Esophagus muscularis mucosa (tissue), 4 donors: ENCODE measurements at regions not wholly inside any gene's neighbourhood (a gene's known extent, or its start where the extent isn't known, plus 50 kb on each side); places are given as distances from the start of the nearest gene placed in this dataset.
"Not testable (repeated sequence)": the region's sequence is repeated elsewhere in the genome, so short reads cannot be mapped to it uniquely, and the experiment has no call there.

Experiments used
- EP300 ChIP-seq: sonication (generic); formaldehyde crosslinking; IDR thresholded peaks from one replicate; pipeline ENCODE4 v1.6.1; 2017; ENCODE audit warnings: antibody characterized with exemption
- POLR2A ChIP-seq: fragments of 450-650 bp; IDR thresholded peaks from one replicate; pipeline ENCODE4 v1.6.1; 2017; ENCODE audit warnings: antibody characterized with exemption, moderate library complexity, mild to moderate bottlenecking, low read depth
- POLR2AphosphoS5 ChIP-seq, 2 donors: sonication (generic); formaldehyde crosslinking; IDR thresholded peaks; one replicate each; pipeline ENCODE4 v1.6.1; 2017; ENCODE audit warnings: antibody characterized with exemption in 2 of 2
- TF ChIP-seq, protein P1 (sequence below), 3 experiments: fragments of 200-600 bp in 2 of 3; fragments of 450-650 bp in 1 of 3; sonication (generic) in 2 of 3; IDR thresholded peaks; one replicate each; pipeline ENCODE4 v1.5.1; 2017 to 2019; ENCODE audit warnings: antibody characterized with exemption in 3 of 3, mild to moderate bottlenecking in 2 of 3, moderate library complexity in 1 of 3

GRCh38 chr6:28626386-28626785, 100.7 kb downstream of the GPX5 start:
- not testable (repeated sequence) for TF ChIP-seq POLR2A; EP300; POLR2AphosphoS5 (IDR thresholded peaks at IDR 0.05)
- TF ChIP-seq, protein P1, sequence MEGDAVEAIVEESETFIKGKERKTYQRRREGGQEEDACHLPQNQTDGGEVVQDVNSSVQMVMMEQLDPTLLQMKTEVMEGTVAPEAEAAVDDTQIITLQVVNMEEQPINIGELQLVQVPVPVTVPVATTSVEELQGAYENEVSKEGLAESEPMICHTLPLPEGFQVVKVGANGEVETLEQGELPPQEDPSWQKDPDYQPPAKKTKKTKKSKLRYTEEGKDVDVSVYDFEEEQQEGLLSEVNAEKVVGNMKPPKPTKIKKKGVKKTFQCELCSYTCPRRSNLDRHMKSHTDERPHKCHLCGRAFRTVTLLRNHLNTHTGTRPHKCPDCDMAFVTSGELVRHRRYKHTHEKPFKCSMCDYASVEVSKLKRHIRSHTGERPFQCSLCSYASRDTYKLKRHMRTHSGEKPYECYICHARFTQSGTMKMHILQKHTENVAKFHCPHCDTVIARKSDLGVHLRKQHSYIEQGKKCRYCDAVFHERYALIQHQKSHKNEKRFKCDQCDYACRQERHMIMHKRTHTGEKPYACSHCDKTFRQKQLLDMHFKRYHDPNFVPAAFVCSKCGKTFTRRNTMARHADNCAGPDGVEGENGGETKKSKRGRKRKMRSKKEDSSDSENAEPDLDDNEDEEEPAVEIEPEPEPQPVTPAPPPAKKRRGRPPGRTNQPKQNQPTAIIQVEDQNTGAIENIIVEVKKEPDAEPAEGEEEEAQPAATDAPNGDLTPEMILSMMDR (IDR thresholded peaks at IDR 0.05) = not testable (repeated sequence)
